ENCODE measurements at regions not wholly inside any gene's neighbourhood (a gene's known extent, or its start where the extent isn't known, plus 50 kb on each side); places are given as distances from the start of the nearest gene placed in this dataset.

- no peak for TF ChIP-seq ATF3 (IDR thresholded peaks at IDR 0.05; ENCODE audit: insufficient read depth, low read depth, low read length)
Observed at GRCh38 chr5:58346041-58346440, 113.8 kb downstream of the PLK2 start (continued).

All from H1 (cell line).